Ishikawa (cell line): ENCODE measurements at regions not wholly inside any gene's neighbourhood (a gene's known extent, or its start where the extent isn't known, plus 50 kb on each side); places are given as distances from the start of the nearest gene placed in this dataset.

Experiments used
- CEBPB ChIP-seq: IDR thresholded peaks from 2 replicates; pipeline ENCODE4 v1.6.1; 2012
- CREB1 ChIP-seq: IDR thresholded peaks from 2 replicates; pipeline ENCODE4 v1.6.1; 2012; ENCODE audit warnings: low read depth
- EP300 ChIP-seq: IDR thresholded peaks from 2 replicates; pipeline ENCODE4 v1.6.1; 2012; ENCODE audit warnings: borderline replicate concordance
- TCF12 ChIP-seq: IDR thresholded peaks from 2 replicates; pipeline ENCODE4 v1.6.1; 2012; ENCODE audit warnings: low read depth
- TF ChIP-seq, protein P1 (sequence below): IDR thresholded peaks from 2 replicates; pipeline ENCODE4 v1.6.1; 2012; ENCODE audit warnings: low read depth, mild to moderate bottlenecking

GRCh38 chr2:17413036-17413435 lies 105.2 kb downstream of the RAD51AP2 start:
- no peak for TF ChIP-seq CEBPB
- no peak for TF ChIP-seq CREB1
- TF ChIP-seq, protein P1, sequence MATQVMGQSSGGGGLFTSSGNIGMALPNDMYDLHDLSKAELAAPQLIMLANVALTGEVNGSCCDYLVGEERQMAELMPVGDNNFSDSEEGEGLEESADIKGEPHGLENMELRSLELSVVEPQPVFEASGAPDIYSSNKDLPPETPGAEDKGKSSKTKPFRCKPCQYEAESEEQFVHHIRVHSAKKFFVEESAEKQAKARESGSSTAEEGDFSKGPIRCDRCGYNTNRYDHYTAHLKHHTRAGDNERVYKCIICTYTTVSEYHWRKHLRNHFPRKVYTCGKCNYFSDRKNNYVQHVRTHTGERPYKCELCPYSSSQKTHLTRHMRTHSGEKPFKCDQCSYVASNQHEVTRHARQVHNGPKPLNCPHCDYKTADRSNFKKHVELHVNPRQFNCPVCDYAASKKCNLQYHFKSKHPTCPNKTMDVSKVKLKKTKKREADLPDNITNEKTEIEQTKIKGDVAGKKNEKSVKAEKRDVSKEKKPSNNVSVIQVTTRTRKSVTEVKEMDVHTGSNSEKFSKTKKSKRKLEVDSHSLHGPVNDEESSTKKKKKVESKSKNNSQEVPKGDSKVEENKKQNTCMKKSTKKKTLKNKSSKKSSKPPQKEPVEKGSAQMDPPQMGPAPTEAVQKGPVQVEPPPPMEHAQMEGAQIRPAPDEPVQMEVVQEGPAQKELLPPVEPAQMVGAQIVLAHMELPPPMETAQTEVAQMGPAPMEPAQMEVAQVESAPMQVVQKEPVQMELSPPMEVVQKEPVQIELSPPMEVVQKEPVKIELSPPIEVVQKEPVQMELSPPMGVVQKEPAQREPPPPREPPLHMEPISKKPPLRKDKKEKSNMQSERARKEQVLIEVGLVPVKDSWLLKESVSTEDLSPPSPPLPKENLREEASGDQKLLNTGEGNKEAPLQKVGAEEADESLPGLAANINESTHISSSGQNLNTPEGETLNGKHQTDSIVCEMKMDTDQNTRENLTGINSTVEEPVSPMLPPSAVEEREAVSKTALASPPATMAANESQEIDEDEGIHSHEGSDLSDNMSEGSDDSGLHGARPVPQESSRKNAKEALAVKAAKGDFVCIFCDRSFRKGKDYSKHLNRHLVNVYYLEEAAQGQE = no peak
- TF ChIP-seq EP300 = no peak
- no peak for TF ChIP-seq TCF12
